ENCODE measurements at regions not wholly inside any gene's neighbourhood (a gene's known extent, or its start where the extent isn't known, plus 50 kb on each side); places are given as distances from the start of the nearest gene placed in this dataset.
A peak's percentile ranks its signal among the peaks of the same experiment; 100 is the strongest.

DNA sequence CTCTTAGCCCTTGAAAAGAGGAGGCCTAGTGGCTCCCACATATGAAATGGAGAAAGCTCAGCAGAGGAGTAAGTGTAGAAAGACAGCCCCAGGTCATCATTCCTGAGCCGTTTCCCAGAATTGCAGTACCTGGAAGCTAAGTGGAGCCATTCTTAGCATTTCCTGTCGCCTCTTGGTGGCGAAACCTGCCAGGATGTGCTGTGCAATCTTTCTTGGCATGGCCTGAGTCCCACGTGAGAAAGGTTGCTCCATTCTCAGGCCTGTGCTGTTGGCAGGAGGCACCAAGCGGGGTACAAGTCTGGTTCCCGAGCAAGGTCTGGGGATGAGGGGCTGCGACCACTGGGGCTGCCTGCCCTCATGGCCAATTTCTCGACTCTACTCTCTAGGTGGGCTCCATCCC lies 207.2 kb upstream of the TPM1 start:
- Histone ChIP-seq H3K4me1 (peaks cover 0 to 20% (median 6%) of the 10 kb centered on the region in 12 donors), H3K9me3 (no peaks in the 10 kb centered on the region), H3K4me3 (no peak overlapping the region), H3K27ac (peak overlapping the region in 10 of 12 donors; percentile 20 to 84 (median 61)), H3K27me3 (no peaks in the 10 kb centered on the region), H3K36me3 (peaks cover 0 to 83% (median 49%) of the 10 kb centered on the region in 9 donors)
- ATAC-seq: peak; percentile 72 to 93 (median 86)
- peak in 4 of 5 donors; percentile 46 to 79 (median 70) for DNase-seq
- intact Hi-C loops (cut with DNase I): no loop called here
- 51 to 60% (median 52%) methylated on average over 6 to 8 of the region's 8 CpGs for WGBS, 4 donors
- no peak for TF ChIP-seq CTCF (IDR thresholded peaks at IDR 0.05)
- TF ChIP-seq POLR2A (IDR thresholded peaks at IDR 0.05): no peak

DNA sequence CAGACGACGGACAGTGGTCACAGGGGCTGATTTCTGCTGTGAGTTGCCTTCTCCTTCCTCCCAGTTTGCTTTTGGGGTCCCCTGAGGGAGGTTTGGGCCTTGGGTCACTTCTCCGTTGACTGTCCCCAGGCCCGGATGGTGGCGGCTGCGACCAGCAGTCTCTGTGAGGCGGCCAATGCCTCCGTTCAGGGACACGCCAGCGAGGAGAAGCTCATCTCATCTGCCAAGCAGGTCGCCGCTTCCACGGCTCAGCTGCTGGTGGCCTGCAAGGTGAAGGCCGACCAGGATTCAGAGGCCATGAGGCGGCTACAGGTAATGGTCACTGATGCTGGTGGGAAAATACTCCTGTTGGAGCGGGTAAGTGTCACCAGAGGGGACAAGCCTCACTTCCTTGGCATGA lies 206.8 kb upstream of the TPM1 start:
- TF ChIP-seq POLR2A (IDR thresholded peaks at IDR 0.05) (no peak), CTCF (IDR thresholded peaks at IDR 0.05) (no peak)
- Histone ChIP-seq H3K27me3 (no peaks in the 10 kb centered on the region), H3K4me3 (no peak overlapping the region), H3K27ac (peak overlapping the region in 10 of 12 donors; percentile 20 to 84 (median 58)), H3K4me1 (peaks cover 0 to 20% (median 6%) of the 10 kb centered on the region in 12 donors), H3K9me3 (no peaks in the 10 kb centered on the region), H3K36me3 (peaks cover 0 to 87% (median 53%) of the 10 kb centered on the region in 9 donors)
- 87 to 92% (median 91%) methylated on average over 16 of the region's 16 CpGs for WGBS, 4 donors
- DNase-seq (no peak), ATAC-seq (peak in 1 of 4 donors; percentile 9)
- intact Hi-C loops (cut with DNase I): no loop called here

- no peaks in the 10 kb centered on the region for H3K9me3 ChIP-seq
- peaks cover 0 to 43% (median 11%) of the 10 kb centered on the region in 12 donors for H3K4me1 ChIP-seq
- intact Hi-C loops (cut with DNase I): loop anchor here in 6 of 10 donors (5.0 to 10.0 kb wide), 4 partner anchors 38 to 194 kb away; no protein-coding TSS in a partner anchor
- 85 to 90% (median 88%) methylated on average over 22 of the region's 22 CpGs for WGBS, 4 donors
- H3K4me3 ChIP-seq: no peak overlapping the region
- H3K27me3 ChIP-seq: no peaks in the 10 kb centered on the region
- no peak for DNase-seq
- ATAC-seq: peak in 2 of 4 donors; percentile 4 to 33
- peak overlapping the region in 8 of 12 donors; percentile 59 to 86 (median 76) for H3K27ac ChIP-seq
- TF ChIP-seq CTCF (IDR thresholded peaks at IDR 0.05): no peak
- peaks cover 0 to 65% (median 38%) of the 10 kb centered on the region in 9 donors for H3K36me3 ChIP-seq
These were observed 201.8 kb upstream of the TPM1 start for GRCh38 chr15:62840526-62841268.

- H3K4me3 ChIP-seq: peak overlapping the region in 1 of 12 donors; percentile 21
- TF ChIP-seq POLR2A (IDR thresholded peaks at IDR 0.05): no peak
- no peak for TF ChIP-seq CTCF (IDR thresholded peaks at IDR 0.05)
These were observed 201.3 kb upstream of the TPM1 start for GRCh38 chr15:62841269-62841628.

More at GRCh38 chr15:62841269-62841628, 201.3 kb upstream of the TPM1 start:
- Histone ChIP-seq H3K9me3 (no peaks in the 10 kb centered on the region), H3K4me1 (peaks cover 0 to 41% (median 11%) of the 10 kb centered on the region in 12 donors), H3K27me3 (no peaks in the 10 kb centered on the region), H3K36me3 (peaks cover 0 to 60% (median 32%) of the 10 kb centered on the region in 9 donors), H3K27ac (peak overlapping the region in 10 of 12 donors; percentile 46 to 86 (median 76))
- 72 to 78% (median 74%) methylated on average over 10 of the region's 10 CpGs for whole genome bisulfite sequencing, 4 donors
- ATAC-seq (peak in 1 of 4 donors; percentile 15), DNase-seq (no peak)
- intact Hi-C loops (cut with DNase I): loop anchor here in 6 of 10 donors (5.0 to 10.0 kb wide), 4 partner anchors 39 to 194 kb away; no protein-coding TSS in a partner anchor

Data from heart left ventricle (tissue), 16 donors.